Tibial artery (tissue), 4 donors: ENCODE measurements at regions not wholly inside any gene's neighbourhood (a gene's known extent, or its start where the extent isn't known, plus 50 kb on each side); places are given as distances from the start of the nearest gene placed in this dataset.

Experiments
- DNase-seq, 2 donors: peaks; one replicate each; pipeline ENCODE4 v3.0.0-alpha.2; 2019
- H3K27ac ChIP-seq, 2 donors: fragments of 200-600 bp; sonication (generic) in 1 of 2; 1 replicate in 1 of 2; 2 replicates in 1 of 2; pipeline ENCODE4 v1.5.1; 2018 to 2019; ENCODE audit warnings: mild to moderate bottlenecking in 1 of 2
- H3K27me3 ChIP-seq, 2 donors: fragments of 200-600 bp; sonication (generic) in 1 of 2; one replicate each; pipeline versions ENCODE4 v1.5.1 to v1.6.0; 2016 to 2019
- H3K36me3 ChIP-seq, 3 donors: fragments of 200-600 bp; sonication (generic) in 2 of 3; one replicate each; pipeline ENCODE4 v1.5.1; 2016 to 2019; ENCODE audit warnings: mild to moderate bottlenecking in 2 of 3
- H3K4me1 ChIP-seq, 4 donors: fragments of 200-600 bp; sonication (generic) in 2 of 4; 1 replicate in 3 of 4; 2 replicates in 1 of 4; pipeline ENCODE4 v1.5.1; 2016 to 2019
- H3K4me3 ChIP-seq, 2 donors: fragments of 200-600 bp; sonication (generic) in 1 of 2; 1 replicate in 1 of 2; 2 replicates in 1 of 2; pipeline ENCODE4 v1.5.1; 2018 to 2019; ENCODE audit warnings: mild to moderate bottlenecking in 2 of 2
- H3K9me3 ChIP-seq, 3 donors: fragments of 200-600 bp; sonication (generic) in 1 of 3; one replicate each; pipeline ENCODE4 v1.5.1; 2016 to 2019
- intact Hi-C: fragments of 100-400 bp; cut with DNase I; formaldehyde crosslinking; loops from one replicate; pipeline ENCODE4 v1.15.0; 2023; ENCODE audit warnings: low total_unique reads
- TF ChIP-seq, protein P1 (sequence below), 2 experiments: fragments of 200-600 bp in 1 of 2; fragments of 450-650 bp in 1 of 2; IDR thresholded peaks; one replicate each; pipeline ENCODE4 v1.5.1; 2017 to 2019; ENCODE audit warnings: antibody characterized with exemption in 2 of 2, mild to moderate bottlenecking in 1 of 2, moderate library complexity in 1 of 2

DNA sequence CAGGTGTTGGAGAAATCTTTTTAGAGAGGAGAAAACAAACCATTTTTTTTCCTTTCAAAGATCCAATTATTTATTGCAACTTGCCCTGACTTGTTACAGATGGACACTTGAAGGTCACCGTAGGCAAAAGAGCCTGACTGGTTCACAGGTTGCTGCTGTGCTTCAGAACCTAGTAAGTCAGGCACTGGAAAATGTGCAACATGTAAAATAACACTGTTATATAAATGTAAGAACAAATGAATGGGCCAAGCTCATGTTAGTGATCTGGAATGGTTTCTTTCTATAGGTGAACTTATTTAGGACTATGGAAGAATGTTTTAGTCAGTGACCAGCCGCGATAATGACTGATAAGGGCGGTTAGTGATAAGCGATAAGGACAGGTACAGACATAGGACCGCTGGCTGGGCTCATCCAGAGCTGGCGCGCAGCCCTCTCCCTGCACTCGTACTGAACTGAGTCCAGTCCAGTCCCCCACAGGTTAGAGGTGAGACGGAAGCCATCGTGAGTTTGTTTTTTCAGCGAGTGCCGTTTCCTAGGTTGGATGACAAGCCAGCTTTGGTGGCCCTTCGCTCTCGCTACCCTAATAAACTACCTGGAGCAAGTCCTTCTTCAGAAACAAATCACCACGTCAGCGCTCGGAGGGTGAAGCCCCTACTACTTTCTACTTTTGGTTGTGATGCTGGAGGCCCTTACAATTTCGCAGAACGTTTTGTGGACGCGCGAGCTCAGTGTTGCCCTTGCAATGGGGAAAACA is 94.4 kb upstream of the PRDM1 start:
- Histone ChIP-seq H3K4me1 (peaks cover 0 to 33% (median 15%) of the 10 kb centered on the region in 4 donors), H3K36me3 (no peaks in the 10 kb centered on the region), H3K9me3 (no peaks in the 10 kb centered on the region), H3K27ac (no peak overlapping the region), H3K4me3 (peak overlapping the region; percentile 53 to 57), H3K27me3 (peaks cover 0 to 77% of the 10 kb centered on the region in 2 donors)
- DNase-seq: no peak
- TF ChIP-seq, protein P1, sequence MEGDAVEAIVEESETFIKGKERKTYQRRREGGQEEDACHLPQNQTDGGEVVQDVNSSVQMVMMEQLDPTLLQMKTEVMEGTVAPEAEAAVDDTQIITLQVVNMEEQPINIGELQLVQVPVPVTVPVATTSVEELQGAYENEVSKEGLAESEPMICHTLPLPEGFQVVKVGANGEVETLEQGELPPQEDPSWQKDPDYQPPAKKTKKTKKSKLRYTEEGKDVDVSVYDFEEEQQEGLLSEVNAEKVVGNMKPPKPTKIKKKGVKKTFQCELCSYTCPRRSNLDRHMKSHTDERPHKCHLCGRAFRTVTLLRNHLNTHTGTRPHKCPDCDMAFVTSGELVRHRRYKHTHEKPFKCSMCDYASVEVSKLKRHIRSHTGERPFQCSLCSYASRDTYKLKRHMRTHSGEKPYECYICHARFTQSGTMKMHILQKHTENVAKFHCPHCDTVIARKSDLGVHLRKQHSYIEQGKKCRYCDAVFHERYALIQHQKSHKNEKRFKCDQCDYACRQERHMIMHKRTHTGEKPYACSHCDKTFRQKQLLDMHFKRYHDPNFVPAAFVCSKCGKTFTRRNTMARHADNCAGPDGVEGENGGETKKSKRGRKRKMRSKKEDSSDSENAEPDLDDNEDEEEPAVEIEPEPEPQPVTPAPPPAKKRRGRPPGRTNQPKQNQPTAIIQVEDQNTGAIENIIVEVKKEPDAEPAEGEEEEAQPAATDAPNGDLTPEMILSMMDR (IDR thresholded peaks at IDR 0.05): no peak
- intact Hi-C loops: no loop called here

DNA sequence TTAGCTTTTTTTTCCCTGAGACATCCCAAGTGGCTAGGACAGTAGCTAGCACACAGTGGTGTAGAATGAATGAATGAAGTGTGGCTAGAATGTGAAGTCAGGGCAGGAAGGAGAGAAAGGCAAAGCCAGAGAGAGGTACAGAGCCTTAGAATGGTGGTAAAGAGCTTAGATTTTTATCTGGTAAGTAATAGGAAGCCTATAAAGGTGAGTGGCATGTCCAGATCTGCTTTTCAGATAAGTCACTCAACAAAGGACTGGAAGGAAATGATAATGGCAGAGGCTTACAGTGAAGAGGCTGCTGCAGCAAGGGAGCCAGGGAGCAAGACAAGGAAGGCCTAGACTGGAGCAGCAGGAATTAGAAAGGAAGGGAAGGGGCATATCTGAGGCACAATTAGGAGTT is 96.0 kb upstream of the PRDM1 start:
- TF ChIP-seq, protein P1 (IDR thresholded peaks at IDR 0.05): no peak
- intact Hi-C loops: no loop called here
- peaks cover 0 to 76% of the 10 kb centered on the region in 2 donors for H3K27me3 ChIP-seq
- no peak overlapping the region for H3K4me3 ChIP-seq
- H3K27ac ChIP-seq: no peak overlapping the region
- H3K36me3 ChIP-seq: no peaks in the 10 kb centered on the region
- peaks cover 0 to 43% (median 23%) of the 10 kb centered on the region in 4 donors for H3K4me1 ChIP-seq
- no peak for DNase-seq
- no peaks in the 10 kb centered on the region for H3K9me3 ChIP-seq

GRCh38 chr6:105988812-105989577 is 97.1 kb upstream of the PRDM1 start:
- peaks cover 0 to 32% (median 21%) of the 10 kb centered on the region in 4 donors for H3K4me1 ChIP-seq
- H3K4me3 ChIP-seq: no peak overlapping the region
- H3K27ac ChIP-seq: no peak overlapping the region
- peaks cover 0 to 75% of the 10 kb centered on the region in 2 donors for H3K27me3 ChIP-seq
- no peaks in the 10 kb centered on the region for H3K9me3 ChIP-seq
- TF ChIP-seq, protein P1 (IDR thresholded peaks at IDR 0.05): no peak
- intact Hi-C loops: no loop called here
- H3K36me3 ChIP-seq: no peaks in the 10 kb centered on the region
- no peak for DNase-seq

DNA sequence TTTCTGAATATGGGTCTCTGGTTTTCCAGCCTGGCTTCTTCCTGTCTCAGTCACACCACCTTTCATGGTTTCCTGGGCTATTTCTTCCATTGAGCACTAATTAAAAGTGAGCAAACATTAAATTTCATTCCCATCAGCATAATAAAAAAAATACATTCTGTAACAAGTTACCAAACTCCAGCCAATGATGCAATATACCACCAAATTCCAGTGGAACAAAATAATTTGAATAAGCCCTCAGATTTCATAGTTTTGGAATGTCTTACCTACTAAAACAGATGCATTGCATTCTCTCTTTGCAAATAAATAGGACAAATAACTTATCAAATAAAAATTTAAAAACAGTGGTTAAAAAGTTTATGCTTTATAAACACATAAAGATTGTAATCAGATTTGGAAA is 97.8 kb upstream of the PRDM1 start:
- no peak overlapping the region for H3K27ac ChIP-seq
- H3K4me3 ChIP-seq: no peak overlapping the region
- intact Hi-C loops: no loop called here
- H3K27me3 ChIP-seq: peaks cover 0 to 68% of the 10 kb centered on the region in 2 donors
- DNase-seq: no peak
- H3K9me3 ChIP-seq: no peaks in the 10 kb centered on the region
- no peaks in the 10 kb centered on the region for H3K36me3 ChIP-seq
- TF ChIP-seq, protein P1 (IDR thresholded peaks at IDR 0.05): no peak
- peaks cover 0 to 26% (median 17%) of the 10 kb centered on the region in 4 donors for H3K4me1 ChIP-seq

GRCh38 chr6:105987516-105987915 is 98.6 kb upstream of the PRDM1 start:
- no peak for DNase-seq
- intact Hi-C loops: no loop called here

More at GRCh38 chr6:105987516-105987915, 98.6 kb upstream of the PRDM1 start:
- Histone ChIP-seq H3K9me3 (no peaks in the 10 kb centered on the region), H3K27ac (no peak overlapping the region), H3K27me3 (peaks cover 0 to 67% of the 10 kb centered on the region in 2 donors), H3K4me3 (no peak overlapping the region), H3K4me1 (peaks cover 0 to 19% (median 14%) of the 10 kb centered on the region in 4 donors), H3K36me3 (no peaks in the 10 kb centered on the region)
- TF ChIP-seq, protein P1 (IDR thresholded peaks at IDR 0.05): no peak
